ENCODE measurements at regions not wholly inside any gene's neighbourhood (a gene's known extent, or its start where the extent isn't known, plus 50 kb on each side); places are given as distances from the start of the nearest gene placed in this dataset.

DNA sequence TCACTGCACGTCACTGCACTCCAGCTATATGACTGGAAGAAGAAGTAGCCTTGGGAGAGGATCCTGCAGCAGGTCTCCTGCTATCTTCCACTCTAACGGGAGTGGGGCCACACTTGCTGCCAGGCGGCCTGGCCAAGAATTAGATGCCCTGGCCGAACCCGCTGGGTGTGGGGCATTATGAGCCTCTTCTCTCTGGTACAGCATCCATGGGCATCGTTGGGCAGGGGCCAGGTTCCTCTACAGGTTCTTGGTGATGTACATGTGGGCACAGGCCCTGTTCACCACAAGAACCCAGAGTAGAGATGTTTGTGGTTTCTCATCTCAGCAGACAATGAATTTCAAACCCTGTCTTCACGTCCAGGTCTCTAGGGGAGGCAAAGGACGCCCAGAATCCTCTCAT, 370.5 kb downstream of the NPHP4 start:
- in situ Hi-C loops (cut with MboI) (no loop called here), intact Hi-C loops (cut with micrococcal nuclease; ENCODE audit: unreplicated experiment) (no loop called here)
- H3K36me3 ChIP-seq (ENCODE audit: control insufficient read depth in 2 of 2, insufficient read depth in 2 of 2, low read length in 1 of 2), result no peaks in the 10 kb centered on the region
- no peak overlapping the region for H3K27ac ChIP-seq (ENCODE audit: control insufficient read depth, insufficient read depth)
- ChIA-PET SMC1A (ENCODE audit: uncharacterized antibody, unreplicated experiment) (no interaction called here), CTCF (no interaction called here), RAD21 (ENCODE audit: unreplicated experiment) (no interaction called here), POLR2A (no interaction called here)
- TF ChIP-seq RFX5 (IDR thresholded peaks at IDR 0.05; ENCODE audit: low read depth, low read length), result no peak
- TF ChIP-seq, protein P1, sequence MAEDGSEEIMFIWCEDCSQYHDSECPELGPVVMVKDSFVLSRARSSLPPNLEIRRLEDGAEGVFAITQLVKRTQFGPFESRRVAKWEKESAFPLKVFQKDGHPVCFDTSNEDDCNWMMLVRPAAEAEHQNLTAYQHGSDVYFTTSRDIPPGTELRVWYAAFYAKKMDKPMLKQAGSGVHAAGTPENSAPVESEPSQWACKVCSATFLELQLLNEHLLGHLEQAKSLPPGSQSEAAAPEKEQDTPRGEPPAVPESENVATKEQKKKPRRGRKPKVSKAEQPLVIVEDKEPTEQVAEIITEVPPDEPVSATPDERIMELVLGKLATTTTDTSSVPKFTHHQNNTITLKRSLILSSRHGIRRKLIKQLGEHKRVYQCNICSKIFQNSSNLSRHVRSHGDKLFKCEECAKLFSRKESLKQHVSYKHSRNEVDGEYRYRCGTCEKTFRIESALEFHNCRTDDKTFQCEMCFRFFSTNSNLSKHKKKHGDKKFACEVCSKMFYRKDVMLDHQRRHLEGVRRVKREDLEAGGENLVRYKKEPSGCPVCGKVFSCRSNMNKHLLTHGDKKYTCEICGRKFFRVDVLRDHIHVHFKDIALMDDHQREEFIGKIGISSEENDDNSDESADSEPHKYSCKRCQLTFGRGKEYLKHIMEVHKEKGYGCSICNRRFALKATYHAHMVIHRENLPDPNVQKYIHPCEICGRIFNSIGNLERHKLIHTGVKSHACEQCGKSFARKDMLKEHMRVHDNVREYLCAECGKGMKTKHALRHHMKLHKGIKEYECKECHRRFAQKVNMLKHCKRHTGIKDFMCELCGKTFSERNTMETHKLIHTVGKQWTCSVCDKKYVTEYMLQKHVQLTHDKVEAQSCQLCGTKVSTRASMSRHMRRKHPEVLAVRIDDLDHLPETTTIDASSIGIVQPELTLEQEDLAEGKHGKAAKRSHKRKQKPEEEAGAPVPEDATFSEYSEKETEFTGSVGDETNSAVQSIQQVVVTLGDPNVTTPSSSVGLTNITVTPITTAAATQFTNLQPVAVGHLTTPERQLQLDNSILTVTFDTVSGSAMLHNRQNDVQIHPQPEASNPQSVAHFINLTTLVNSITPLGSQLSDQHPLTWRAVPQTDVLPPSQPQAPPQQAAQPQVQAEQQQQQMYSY (CRISPR knock-in tag; IDR thresholded peaks at IDR 0.05), result no peak
- no peak for TF ChIP-seq NR2C1 (IDR thresholded peaks at IDR 0.05)
- no peak for TF ChIP-seq CHD2 (IDR thresholded peaks at IDR 0.05; ENCODE audit: borderline replicate concordance, low read depth, low read length)
- no peak for TF ChIP-seq EZH2 (IDR thresholded peaks at IDR 0.05; ENCODE audit: borderline replicate concordance, control insufficient read depth, low read depth, low read length)
- TF ChIP-seq, protein P2, sequence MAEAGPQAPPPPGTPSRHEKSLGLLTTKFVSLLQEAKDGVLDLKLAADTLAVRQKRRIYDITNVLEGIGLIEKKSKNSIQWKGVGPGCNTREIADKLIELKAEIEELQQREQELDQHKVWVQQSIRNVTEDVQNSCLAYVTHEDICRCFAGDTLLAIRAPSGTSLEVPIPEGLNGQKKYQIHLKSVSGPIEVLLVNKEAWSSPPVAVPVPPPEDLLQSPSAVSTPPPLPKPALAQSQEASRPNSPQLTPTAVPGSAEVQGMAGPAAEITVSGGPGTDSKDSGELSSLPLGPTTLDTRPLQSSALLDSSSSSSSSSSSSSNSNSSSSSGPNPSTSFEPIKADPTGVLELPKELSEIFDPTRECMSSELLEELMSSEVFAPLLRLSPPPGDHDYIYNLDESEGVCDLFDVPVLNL (IDR thresholded peaks at IDR 0.05; ENCODE audit: low read depth, low read length), result no peak
- TF ChIP-seq RB1 (IDR thresholded peaks at IDR 0.05; ENCODE audit: borderline replicate concordance), result no peak
- no peak for TF ChIP-seq TCF3 (IDR thresholded peaks at IDR 0.05; ENCODE audit: borderline replicate concordance, insufficient read depth, low read depth, low read length)
- TF ChIP-seq IKZF2 (IDR thresholded peaks at IDR 0.05), result no peak
- no peak for TF ChIP-seq NFXL1 (IDR thresholded peaks at IDR 0.05; ENCODE audit: borderline replicate concordance)
- no peak for TF ChIP-seq DPF2 (IDR thresholded peaks at IDR 0.05)
- no peak for TF ChIP-seq BACH1 (IDR thresholded peaks at IDR 0.05; ENCODE audit: borderline replicate concordance)
- TF ChIP-seq IKZF1 (conservative IDR thresholded peaks at IDR 0.05), result no peak
- TF ChIP-seq, protein P3, sequence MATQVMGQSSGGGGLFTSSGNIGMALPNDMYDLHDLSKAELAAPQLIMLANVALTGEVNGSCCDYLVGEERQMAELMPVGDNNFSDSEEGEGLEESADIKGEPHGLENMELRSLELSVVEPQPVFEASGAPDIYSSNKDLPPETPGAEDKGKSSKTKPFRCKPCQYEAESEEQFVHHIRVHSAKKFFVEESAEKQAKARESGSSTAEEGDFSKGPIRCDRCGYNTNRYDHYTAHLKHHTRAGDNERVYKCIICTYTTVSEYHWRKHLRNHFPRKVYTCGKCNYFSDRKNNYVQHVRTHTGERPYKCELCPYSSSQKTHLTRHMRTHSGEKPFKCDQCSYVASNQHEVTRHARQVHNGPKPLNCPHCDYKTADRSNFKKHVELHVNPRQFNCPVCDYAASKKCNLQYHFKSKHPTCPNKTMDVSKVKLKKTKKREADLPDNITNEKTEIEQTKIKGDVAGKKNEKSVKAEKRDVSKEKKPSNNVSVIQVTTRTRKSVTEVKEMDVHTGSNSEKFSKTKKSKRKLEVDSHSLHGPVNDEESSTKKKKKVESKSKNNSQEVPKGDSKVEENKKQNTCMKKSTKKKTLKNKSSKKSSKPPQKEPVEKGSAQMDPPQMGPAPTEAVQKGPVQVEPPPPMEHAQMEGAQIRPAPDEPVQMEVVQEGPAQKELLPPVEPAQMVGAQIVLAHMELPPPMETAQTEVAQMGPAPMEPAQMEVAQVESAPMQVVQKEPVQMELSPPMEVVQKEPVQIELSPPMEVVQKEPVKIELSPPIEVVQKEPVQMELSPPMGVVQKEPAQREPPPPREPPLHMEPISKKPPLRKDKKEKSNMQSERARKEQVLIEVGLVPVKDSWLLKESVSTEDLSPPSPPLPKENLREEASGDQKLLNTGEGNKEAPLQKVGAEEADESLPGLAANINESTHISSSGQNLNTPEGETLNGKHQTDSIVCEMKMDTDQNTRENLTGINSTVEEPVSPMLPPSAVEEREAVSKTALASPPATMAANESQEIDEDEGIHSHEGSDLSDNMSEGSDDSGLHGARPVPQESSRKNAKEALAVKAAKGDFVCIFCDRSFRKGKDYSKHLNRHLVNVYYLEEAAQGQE (IDR thresholded peaks at IDR 0.05; ENCODE audit: low read depth, low read length), result no peak
- no peak for TF ChIP-seq NR2F1 (conservative IDR thresholded peaks at IDR 0.05)
- H3K4me2 ChIP-seq (ENCODE audit: control insufficient read depth, insufficient read depth), result no peak overlapping the region
- H2AFZ ChIP-seq (ENCODE audit: control insufficient read depth, low read depth, low read length), result no peak overlapping the region
- no peaks in the 10 kb centered on the region for H3K9me3 ChIP-seq (replicated peaks; ENCODE audit: control insufficient read depth, insufficient read depth, low read length)
- no peaks in the 10 kb centered on the region for H3K79me2 ChIP-seq (ENCODE audit: control insufficient read depth, insufficient read depth, low read length)
- WGBS (ENCODE audit: insufficient coverage, insufficient replicate concordance, low lambda C conversion rate, missing lambda C conversion rate), result 43% methylated on average over 8 of the region's 8 CpGs
- no peak overlapping the region for H3K9ac ChIP-seq (ENCODE audit: control insufficient read depth, insufficient read depth, low read length)
- no peaks in the 10 kb centered on the region; a peak in 1 of 4 replicates for H3K27me3 ChIP-seq (replicated peaks in 1 of 2; ENCODE audit: control insufficient read depth in 2 of 2, insufficient read depth in 2 of 2, low read length in 1 of 2)
- no TSS peak for BruUV-seq (replicated peaks)
- H3K4me3 ChIP-seq, result no peak overlapping the region
- FAIRE-seq (no peak), ATAC-seq (no peak), DNase-seq (ENCODE audit: low read depth, low spot score) (no peak)
- H3K4me1 ChIP-seq (ENCODE audit: control insufficient read depth, insufficient read depth, low read length), result no peaks in the 10 kb centered on the region
- no peaks in the 10 kb centered on the region for H4K20me1 ChIP-seq (ENCODE audit: control insufficient read depth, insufficient read depth)
